Naive B cell (primary cell): ENCODE measurements at regions not wholly inside any gene's neighbourhood (a gene's known extent, or its start where the extent isn't known, plus 50 kb on each side); places are given as distances from the start of the nearest gene placed in this dataset.

Experiments used
- ATAC-seq, 2 donors: fragments of 150-1000 bp; cut with Tn5 transposase; 2 replicates each; pipeline ENCODE4 v1.10.0; 2021; ENCODE audit warnings: low read depth in 2 of 2, mild to moderate bottlenecking in 2 of 2, moderate library complexity in 2 of 2
- DNase-seq: peaks from one replicate; pipeline ENCODE4 v3.0.0; 2022
- H3K27ac Mint-ChIP-seq, 6 donors: one replicate each; pipeline ENCODE4 v1.8.0; 2020 to 2022; ENCODE audit warnings: mild to moderate bottlenecking in 6 of 6, mixed read lengths in 6 of 6, moderate library complexity in 5 of 6, inconsistent platforms in 2 of 6
- H3K27me3 Mint-ChIP-seq, 3 donors: one replicate each; pipeline ENCODE4 v1.8.0; 2021 to 2022; ENCODE audit warnings: mixed read lengths in 3 of 3, mild to moderate bottlenecking in 1 of 3
- H3K36me3 Mint-ChIP-seq, 2 donors: one replicate each; pipeline ENCODE4 v1.8.0; 2020 to 2022; ENCODE audit warnings: mixed read lengths in 2 of 2, inconsistent platforms in 1 of 2, mild to moderate bottlenecking in 1 of 2
- H3K4me1 Mint-ChIP-seq, 3 donors: one replicate each; pipeline ENCODE4 v1.8.0; 2020 to 2022; ENCODE audit warnings: mixed read lengths in 3 of 3, inconsistent platforms in 1 of 3, mild to moderate bottlenecking in 1 of 3, moderate library complexity in 1 of 3
- H3K4me3 Mint-ChIP-seq, 8 donors: one replicate each; pipeline ENCODE4 v1.8.0; 2020 to 2022; ENCODE audit warnings: mild to moderate bottlenecking in 8 of 8, mixed read lengths in 8 of 8, moderate library complexity in 8 of 8, inconsistent platforms in 2 of 8
- H3K9me3 Mint-ChIP-seq, 7 donors: one replicate each; pipeline ENCODE4 v1.8.0; 2020 to 2022; ENCODE audit warnings: mixed read lengths in 7 of 7, mild to moderate bottlenecking in 5 of 7, inconsistent platforms in 2 of 7, moderate library complexity in 1 of 7

GRCh38 chr3:55368366-55368765, 118.7 kb downstream of the WNT5A start:
- no peaks in the 10 kb centered on the region for H3K4me1 Mint-ChIP-seq
- H3K27me3 Mint-ChIP-seq = peaks cover 0 to 3% (median 0%) of the 10 kb centered on the region in 3 donors
- ATAC-seq = no peak
- H3K9me3 Mint-ChIP-seq = peaks cover 0 to 15% (median 4%) of the 10 kb centered on the region in 7 donors
- no peak overlapping the region for H3K4me3 Mint-ChIP-seq
- H3K36me3 Mint-ChIP-seq = no peaks in the 10 kb centered on the region
- no peak for DNase-seq
- no peak overlapping the region for H3K27ac Mint-ChIP-seq

- peaks cover 0 to 7% (median 3%) of the 10 kb centered on the region in 7 donors for H3K9me3 Mint-ChIP-seq
- DNase-seq (no peak), ATAC-seq (no peak)
- no peaks in the 10 kb centered on the region for H3K27me3 Mint-ChIP-seq
- no peaks in the 10 kb centered on the region for H3K4me1 Mint-ChIP-seq
- no peaks in the 10 kb centered on the region for H3K36me3 Mint-ChIP-seq
- peak overlapping the region in 1 of 6 donors; percentile 69 for H3K27ac Mint-ChIP-seq
- H3K4me3 Mint-ChIP-seq = no peak overlapping the region
Observed at GRCh38 chr3:55367384-55367783, 119.7 kb downstream of the WNT5A start.

- Mint-ChIP-seq H3K4me3 (no peak overlapping the region), H3K27me3 (no peaks in the 10 kb centered on the region), H3K9me3 (peaks cover 0 to 16% (median 2%) of the 10 kb centered on the region in 7 donors), H3K36me3 (no peaks in the 10 kb centered on the region), H3K4me1 (no peaks in the 10 kb centered on the region), H3K27ac (no peak overlapping the region)
- no peak for ATAC-seq
- no peak for DNase-seq
Observed at GRCh38 chr3:55364421-55364820, 122.7 kb downstream of the WNT5A start.

- H3K4me1 Mint-ChIP-seq = no peaks in the 10 kb centered on the region
- H3K4me3 Mint-ChIP-seq = no peak overlapping the region
- no peak overlapping the region for H3K27ac Mint-ChIP-seq
- H3K36me3 Mint-ChIP-seq = no peaks in the 10 kb centered on the region
- DNase-seq (no peak), ATAC-seq (no peak)
- H3K27me3 Mint-ChIP-seq = no peaks in the 10 kb centered on the region
- peaks cover 0 to 21% (median 0%) of the 10 kb centered on the region in 7 donors for H3K9me3 Mint-ChIP-seq
Observed at GRCh38 chr3:55362210-55362960, 124.7 kb downstream of the WNT5A start.

GRCh38 chr3:55357796-55358195, 129.3 kb downstream of the WNT5A start:
- no peak overlapping the region for H3K4me3 Mint-ChIP-seq
- H3K36me3 Mint-ChIP-seq = no peaks in the 10 kb centered on the region

GRCh38 chr3:55352668-55353067, 134.4 kb downstream of the WNT5A start:
- ATAC-seq = no peak
- Mint-ChIP-seq H3K9me3 (peaks cover 0 to 17% (median 4%) of the 10 kb centered on the region in 7 donors), H3K4me1 (no peaks in the 10 kb centered on the region), H3K4me3 (no peak overlapping the region), H3K27me3 (no peaks in the 10 kb centered on the region), H3K27ac (peak overlapping the region in 1 of 6 donors; percentile 2), H3K36me3 (no peaks in the 10 kb centered on the region)
- DNase-seq = no peak

More at GRCh38 chr3:55357796-55358195, 129.3 kb downstream of the WNT5A start:
- ATAC-seq (no peak), DNase-seq (no peak)
- Mint-ChIP-seq H3K9me3 (peaks cover 0 to 21% (median 5%) of the 10 kb centered on the region in 7 donors), H3K27ac (peak overlapping the region in 1 of 6 donors; percentile 88), H3K27me3 (no peaks in the 10 kb centered on the region), H3K4me1 (no peaks in the 10 kb centered on the region)

- DNase-seq = no peak
- Mint-ChIP-seq H3K4me1 (no peaks in the 10 kb centered on the region), H3K36me3 (no peaks in the 10 kb centered on the region), H3K4me3 (peak overlapping the region in 1 of 8 donors; percentile 24), H3K27ac (no peak overlapping the region), H3K27me3 (no peaks in the 10 kb centered on the region), H3K9me3 (peaks cover 0 to 18% (median 4%) of the 10 kb centered on the region in 7 donors)
- ATAC-seq = no peak
Observed at GRCh38 chr3:55349851-55350250, 137.3 kb downstream of the WNT5A start.

- H3K27ac Mint-ChIP-seq = no peak overlapping the region
- no peaks in the 10 kb centered on the region for H3K4me1 Mint-ChIP-seq
- H3K36me3 Mint-ChIP-seq = no peaks in the 10 kb centered on the region
- ATAC-seq = no peak
- no peaks in the 10 kb centered on the region for H3K27me3 Mint-ChIP-seq
- no peak for DNase-seq
- no peak overlapping the region for H3K4me3 Mint-ChIP-seq
- H3K9me3 Mint-ChIP-seq = peaks cover 2 to 17% (median 4%) of the 10 kb centered on the region in 7 donors
Observed at GRCh38 chr3:55343486-55344357, 143.4 kb downstream of the WNT5A start.

- no peak overlapping the region for H3K4me3 Mint-ChIP-seq
Observed at GRCh38 chr3:55341502-55342031, 145.5 kb downstream of the WNT5A start.

GRCh38 chr3:55339819-55340218, 147.3 kb downstream of the WNT5A start:
- Mint-ChIP-seq H3K27me3 (no peaks in the 10 kb centered on the region), H3K4me3 (no peak overlapping the region), H3K4me1 (no peaks in the 10 kb centered on the region), H3K36me3 (no peaks in the 10 kb centered on the region), H3K9me3 (peaks cover 0 to 26% (median 6%) of the 10 kb centered on the region in 7 donors), H3K27ac (no peak overlapping the region)
- DNase-seq (no peak), ATAC-seq (no peak)

More at GRCh38 chr3:55341502-55342031, 145.5 kb downstream of the WNT5A start:
- Mint-ChIP-seq H3K4me1 (no peaks in the 10 kb centered on the region), H3K9me3 (peaks cover 3 to 25% (median 4%) of the 10 kb centered on the region in 7 donors), H3K27me3 (no peaks in the 10 kb centered on the region), H3K27ac (no peak overlapping the region), H3K36me3 (no peaks in the 10 kb centered on the region)
- DNase-seq (no peak), ATAC-seq (no peak)

- Mint-ChIP-seq H3K27me3 (no peaks in the 10 kb centered on the region), H3K9me3 (peaks cover 0 to 24% (median 6%) of the 10 kb centered on the region in 7 donors), H3K27ac (no peak overlapping the region), H3K4me3 (no peak overlapping the region), H3K36me3 (no peaks in the 10 kb centered on the region), H3K4me1 (no peaks in the 10 kb centered on the region)
- no peak for ATAC-seq
- DNase-seq = no peak
Observed at GRCh38 chr3:55339390-55339789, 147.7 kb downstream of the WNT5A start.

- H3K4me1 Mint-ChIP-seq = no peaks in the 10 kb centered on the region
- no peak overlapping the region for H3K4me3 Mint-ChIP-seq
- H3K27ac Mint-ChIP-seq = no peak overlapping the region
- ATAC-seq = no peak
- DNase-seq = no peak
- peaks cover 0 to 33% (median 5%) of the 10 kb centered on the region in 7 donors for H3K9me3 Mint-ChIP-seq
- H3K36me3 Mint-ChIP-seq = no peaks in the 10 kb centered on the region
- H3K27me3 Mint-ChIP-seq = no peaks in the 10 kb centered on the region
Observed at GRCh38 chr3:55337641-55338180, 149.4 kb downstream of the WNT5A start.

GRCh38 chr3:55333923-55334322, 153.2 kb downstream of the WNT5A start:
- Mint-ChIP-seq H3K4me1 (no peaks in the 10 kb centered on the region), H3K27ac (no peak overlapping the region), H3K9me3 (peaks cover 0 to 35% (median 4%) of the 10 kb centered on the region in 7 donors), H3K27me3 (no peaks in the 10 kb centered on the region), H3K4me3 (no peak overlapping the region), H3K36me3 (no peaks in the 10 kb centered on the region)
- DNase-seq (no peak), ATAC-seq (no peak)
